HCT116 (cell line): ENCODE measurements at regions not wholly inside any gene's neighbourhood (a gene's known extent, or its start where the extent isn't known, plus 50 kb on each side); places are given as distances from the start of the nearest gene placed in this dataset.

ENCODE experiments used
- ATAC-seq: fragments of 200-7000 bp; cut with Tn5 transposase; 2 replicates; pipeline ENCODE4 v1.9.1; 2020; ENCODE audit warnings: mild to moderate bottlenecking, moderate library complexity
- BruUV-seq: library from RNA; stranded (reverse); fragments of 400-500 nt; replicated peaks from 2 replicates; lab custom pipeline; 2021; lab: Mats Ljungman, UMichigan
- CTCF ChIA-PET: fragments of 300-600 bp; sonication (Branson Sonifier 250); formaldehyde crosslinking; loops from one replicate; lab custom pipeline; 2021; ENCODE audit warnings: antibody characterized with exemption; lab: Charles Lee
- POLR2A ChIA-PET: fragments of 300-600, 350-600 bp; sonication (Branson Sonifier 250); formaldehyde crosslinking; loops from one replicate; lab custom pipeline; 2021; ENCODE audit warnings: antibody characterized with exemption; lab: Charles Lee
- RAD21 ChIA-PET, 2 experiments: fragments of 300-600 bp; sonication (Branson Sonifier 250); formaldehyde crosslinking; loops; one replicate each; lab custom pipeline; 2023; ENCODE audit warnings: low total read pairs in 2 of 2; ENCODE audit not compliant: uncharacterized antibody in 2 of 2, unreplicated experiment in 2 of 2, low non-redundant PET in 1 of 2; lab: Charles Lee
- DNase-seq: peaks from one replicate; pipeline ENCODE4 v3.0.0-alpha.2; 2010; ENCODE audit warnings: low read depth, low spot score
- H2AFZ ChIP-seq: fragments of 200-600 bp; shearing (Covaris generic), sonication (generic); 2 replicates; pipeline ENCODE4 v1.6.1; 2017; ENCODE audit warnings: low read depth, mixed run types, mixed read lengths, antibody characterized with exemption, low read length; ENCODE audit not compliant: poor library complexity, severe bottlenecking
- H3K27ac ChIP-seq: 2 replicates; pipeline ENCODE4 v1.5.1; 2012; ENCODE audit warnings: low read depth, low read length
- H3K27me3 ChIP-seq: fragments of 200-600 bp; sonication (generic); 2 replicates; pipeline ENCODE4 v1.6.1; 2016; ENCODE audit warnings: mixed run types, low read length, mixed read lengths; ENCODE audit not compliant: insufficient read depth
- H3K36me3 ChIP-seq, 2 experiments: fragments of 200-500 bp in 1 of 2; fragments of 200-600 bp in 1 of 2; sonication (Bioruptor generic) in 1 of 2; sonication (generic) in 1 of 2; 2 replicates each; pipeline versions ENCODE4 v1.5.1 to v1.6.1; 2014 to 2016; ENCODE audit warnings: low read length in 2 of 2, inconsistent platforms in 1 of 2, mixed read lengths in 1 of 2, mixed run types in 1 of 2; ENCODE audit not compliant: insufficient read depth in 2 of 2, control insufficient read depth in 1 of 2
- H3K4me1 ChIP-seq, 2 experiments: fragments of 200-600 bp in 1 of 2; sonication (generic) in 1 of 2; 2 replicates each; pipeline versions ENCODE4 v1.5.1 to v1.6.1; 2012 to 2017; ENCODE audit warnings: low read length in 2 of 2, inconsistent platforms in 1 of 2, mild to moderate bottlenecking in 1 of 2, mixed read lengths in 1 of 2, mixed run types in 1 of 2, moderate library complexity in 1 of 2; ENCODE audit not compliant: insufficient read depth in 2 of 2, control insufficient read depth in 1 of 2
- H3K4me2 ChIP-seq: fragments of 200-600 bp; sonication (generic); 2 replicates; pipeline ENCODE4 v1.6.1; 2017; ENCODE audit warnings: mixed run types, low read length, mixed read lengths
- H3K4me3 ChIP-seq, 2 experiments: fragments of 200-600 bp in 1 of 2; sonication (generic) in 1 of 2; replicated peaks in 1 of 2; 2 replicates each; pipeline ENCODE4 v1.5.1; 2011 to 2016; ENCODE audit warnings: low read length in 2 of 2, control low read depth in 1 of 2, low read depth in 1 of 2, mild to moderate bottlenecking in 1 of 2, mixed read lengths in 1 of 2, mixed run types in 1 of 2
- H3K79me2 ChIP-seq: fragments of 200-600 bp; sonication (generic); 2 replicates; pipeline ENCODE4 v1.6.1; 2017; ENCODE audit warnings: mild to moderate bottlenecking, mixed run types, low read length, moderate library complexity, mixed read lengths; ENCODE audit not compliant: insufficient read depth
- H3K9ac ChIP-seq: fragments of 200-600 bp; sonication (generic); 2 replicates; pipeline ENCODE4 v1.6.1; 2016; ENCODE audit warnings: low read length, mixed read lengths
- H3K9me2 ChIP-seq: fragments of 200-600 bp; sonication (generic), shearing (Covaris generic); 2 replicates; pipeline ENCODE4 v1.6.1; 2017; ENCODE audit warnings: mixed run types, mild to moderate bottlenecking, moderate library complexity; ENCODE audit not compliant: insufficient read depth
- H3K9me3 ChIP-seq, 2 experiments: fragments of 200-500 bp in 1 of 2; fragments of 200-600 bp in 1 of 2; sonication (Bioruptor generic) in 1 of 2; sonication (generic) in 1 of 2; 2 replicates each; pipeline ENCODE4 v1.6.1; 2014 to 2017; ENCODE audit warnings: low read length in 2 of 2, mixed read lengths in 2 of 2, inconsistent platforms in 1 of 2, low read depth in 1 of 2, mild to moderate bottlenecking in 1 of 2, mixed run types in 1 of 2, moderate library complexity in 1 of 2; ENCODE audit not compliant: control insufficient read depth in 1 of 2, insufficient read depth in 1 of 2
- H4K20me1 ChIP-seq: fragments of 200-600 bp; sonication (generic), shearing (Covaris generic); 2 replicates; pipeline ENCODE4 v1.6.1; 2017; ENCODE audit warnings: mixed run types, mild to moderate bottlenecking, moderate library complexity; ENCODE audit not compliant: insufficient read depth
- CBX3 ChIP-seq: IDR thresholded peaks from 2 replicates; pipeline ENCODE4 v1.6.1; 2012; ENCODE audit warnings: low read depth
- EGR1 ChIP-seq: IDR thresholded peaks from 2 replicates; pipeline ENCODE4 v1.6.1; 2012; ENCODE audit warnings: low read depth
- ELF1 ChIP-seq: IDR thresholded peaks from 2 replicates; pipeline ENCODE4 v1.6.1; 2012; ENCODE audit warnings: low read depth, borderline replicate concordance
- EZH2 ChIP-seq: fragments of 200-600 bp; sonication (generic); IDR thresholded peaks from 2 replicates; pipeline ENCODE4 v1.6.1; 2017; ENCODE audit warnings: antibody characterized with exemption, mixed run types
- FOSL1 ChIP-seq: IDR thresholded peaks from 2 replicates; pipeline ENCODE4 v1.6.1; 2012; ENCODE audit warnings: low read depth
- SIN3A ChIP-seq: IDR thresholded peaks from 2 replicates; pipeline ENCODE4 v1.6.1; 2012; ENCODE audit warnings: low read depth
- TCF7L2 ChIP-seq: IDR thresholded peaks from 2 replicates; pipeline ENCODE4 v1.7.0; 2011; ENCODE audit warnings: borderline replicate concordance, inconsistent platforms; ENCODE audit not compliant: insufficient read depth, insufficient read length; ENCODE audit errors: extremely low read depth
- YY1 ChIP-seq: IDR thresholded peaks from 2 replicates; pipeline ENCODE4 v1.6.1; 2011; ENCODE audit warnings: low read length, low read depth, moderate library complexity, mild to moderate bottlenecking; ENCODE audit not compliant: insufficient replicate concordance; ENCODE audit errors: extremely low read depth
- ZNF274 ChIP-seq: fragments of 200-500 bp; sonication (Bioruptor generic); IDR thresholded peaks from 2 replicates; pipeline ENCODE4 v1.6.1; 2014; ENCODE audit warnings: mild to moderate bottlenecking, low read depth, low read length, inconsistent platforms
- intact Hi-C: fragments of 100-400 bp; cut with micrococcal nuclease; formaldehyde crosslinking; loops from 2 replicates; pipeline ENCODE4 v1.10.0; 2022
- TF ChIP-seq, protein P1 (sequence below): IDR thresholded peaks from 2 replicates; pipeline ENCODE4 v1.6.1; 2012; ENCODE audit warnings: low read depth
- TF ChIP-seq, protein P2 (sequence below): IDR thresholded peaks from 2 replicates; pipeline ENCODE4 v1.6.1; 2012
- TF ChIP-seq, protein P3 (sequence below), 3 experiments: fragments of 200-600 bp in 1 of 3; sonication (generic) in 1 of 3; IDR thresholded peaks in 2 of 3; conservative IDR thresholded peaks in 1 of 3; 2 replicates each; pipeline ENCODE4 v1.5.1; 2012 to 2017; ENCODE audit warnings: low read depth in 2 of 3, low read length in 2 of 3, antibody characterized with exemption in 1 of 3, borderline replicate concordance in 1 of 3, control low read depth in 1 of 3, mild to moderate bottlenecking in 1 of 3, mixed read lengths in 1 of 3, mixed run types in 1 of 3, moderate library complexity in 1 of 3; ENCODE audit not compliant: insufficient read depth in 1 of 3

DNA sequence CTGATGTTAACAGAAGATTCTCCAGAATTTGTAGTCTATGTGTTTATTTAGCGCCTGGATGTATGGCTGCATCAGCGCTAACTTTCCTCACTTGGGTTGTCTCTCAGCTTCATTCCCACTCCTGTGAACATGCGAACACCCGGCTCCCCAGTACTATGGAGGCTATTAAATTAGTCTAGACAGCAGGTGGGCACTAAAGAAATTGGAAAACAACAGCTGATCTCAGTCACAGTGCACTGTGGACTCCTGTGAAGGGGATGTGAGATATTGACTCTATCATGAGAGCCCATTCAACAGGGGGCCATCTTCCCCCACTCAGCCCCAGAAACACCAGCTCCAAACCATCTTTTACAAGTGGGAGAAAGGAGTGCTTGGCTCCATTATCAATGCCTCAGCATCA, 471.0 kb downstream of the KDM4C start:
- ATAC-seq (no peak), DNase-seq (no peak)
- CTCF ChIA-PET, result no interaction called here
- Histone ChIP-seq H3K79me2 (no peaks in the 10 kb centered on the region), H3K9ac (no peak overlapping the region), H2AFZ (no peak overlapping the region), H3K4me1 (no peaks in the 10 kb centered on the region), H3K9me2 (no peaks in the 10 kb centered on the region), H4K20me1 (no peaks in the 10 kb centered on the region), H3K4me3 (no peak overlapping the region), H3K4me2 (no peak overlapping the region), H3K36me3 (no peaks in the 10 kb centered on the region), H3K27ac (no peak overlapping the region), H3K9me3 (no peaks in the 10 kb centered on the region), H3K27me3 (peaks cover 29% of the 10 kb centered on the region; the same call in 1 of the 2 replicates)
- intact Hi-C loops, result no loop called here
- no TSS peak for BruUV-seq
- POLR2A ChIA-PET, result no interaction called here
- TF ChIP-seq CBX3 (no peak), SIN3A (no peak), ZNF274 (no peak), EZH2 (no peak), EGR1 (no peak), FOSL1 (no peak), YY1 (no peak), TCF7L2 (no peak), ELF1 (no peak)
- TF ChIP-seq, protein P1, sequence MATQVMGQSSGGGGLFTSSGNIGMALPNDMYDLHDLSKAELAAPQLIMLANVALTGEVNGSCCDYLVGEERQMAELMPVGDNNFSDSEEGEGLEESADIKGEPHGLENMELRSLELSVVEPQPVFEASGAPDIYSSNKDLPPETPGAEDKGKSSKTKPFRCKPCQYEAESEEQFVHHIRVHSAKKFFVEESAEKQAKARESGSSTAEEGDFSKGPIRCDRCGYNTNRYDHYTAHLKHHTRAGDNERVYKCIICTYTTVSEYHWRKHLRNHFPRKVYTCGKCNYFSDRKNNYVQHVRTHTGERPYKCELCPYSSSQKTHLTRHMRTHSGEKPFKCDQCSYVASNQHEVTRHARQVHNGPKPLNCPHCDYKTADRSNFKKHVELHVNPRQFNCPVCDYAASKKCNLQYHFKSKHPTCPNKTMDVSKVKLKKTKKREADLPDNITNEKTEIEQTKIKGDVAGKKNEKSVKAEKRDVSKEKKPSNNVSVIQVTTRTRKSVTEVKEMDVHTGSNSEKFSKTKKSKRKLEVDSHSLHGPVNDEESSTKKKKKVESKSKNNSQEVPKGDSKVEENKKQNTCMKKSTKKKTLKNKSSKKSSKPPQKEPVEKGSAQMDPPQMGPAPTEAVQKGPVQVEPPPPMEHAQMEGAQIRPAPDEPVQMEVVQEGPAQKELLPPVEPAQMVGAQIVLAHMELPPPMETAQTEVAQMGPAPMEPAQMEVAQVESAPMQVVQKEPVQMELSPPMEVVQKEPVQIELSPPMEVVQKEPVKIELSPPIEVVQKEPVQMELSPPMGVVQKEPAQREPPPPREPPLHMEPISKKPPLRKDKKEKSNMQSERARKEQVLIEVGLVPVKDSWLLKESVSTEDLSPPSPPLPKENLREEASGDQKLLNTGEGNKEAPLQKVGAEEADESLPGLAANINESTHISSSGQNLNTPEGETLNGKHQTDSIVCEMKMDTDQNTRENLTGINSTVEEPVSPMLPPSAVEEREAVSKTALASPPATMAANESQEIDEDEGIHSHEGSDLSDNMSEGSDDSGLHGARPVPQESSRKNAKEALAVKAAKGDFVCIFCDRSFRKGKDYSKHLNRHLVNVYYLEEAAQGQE, result no peak
- TF ChIP-seq, protein P2, sequence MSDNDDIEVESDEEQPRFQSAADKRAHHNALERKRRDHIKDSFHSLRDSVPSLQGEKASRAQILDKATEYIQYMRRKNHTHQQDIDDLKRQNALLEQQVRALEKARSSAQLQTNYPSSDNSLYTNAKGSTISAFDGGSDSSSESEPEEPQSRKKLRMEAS, result no peak
- TF ChIP-seq, protein P3, sequence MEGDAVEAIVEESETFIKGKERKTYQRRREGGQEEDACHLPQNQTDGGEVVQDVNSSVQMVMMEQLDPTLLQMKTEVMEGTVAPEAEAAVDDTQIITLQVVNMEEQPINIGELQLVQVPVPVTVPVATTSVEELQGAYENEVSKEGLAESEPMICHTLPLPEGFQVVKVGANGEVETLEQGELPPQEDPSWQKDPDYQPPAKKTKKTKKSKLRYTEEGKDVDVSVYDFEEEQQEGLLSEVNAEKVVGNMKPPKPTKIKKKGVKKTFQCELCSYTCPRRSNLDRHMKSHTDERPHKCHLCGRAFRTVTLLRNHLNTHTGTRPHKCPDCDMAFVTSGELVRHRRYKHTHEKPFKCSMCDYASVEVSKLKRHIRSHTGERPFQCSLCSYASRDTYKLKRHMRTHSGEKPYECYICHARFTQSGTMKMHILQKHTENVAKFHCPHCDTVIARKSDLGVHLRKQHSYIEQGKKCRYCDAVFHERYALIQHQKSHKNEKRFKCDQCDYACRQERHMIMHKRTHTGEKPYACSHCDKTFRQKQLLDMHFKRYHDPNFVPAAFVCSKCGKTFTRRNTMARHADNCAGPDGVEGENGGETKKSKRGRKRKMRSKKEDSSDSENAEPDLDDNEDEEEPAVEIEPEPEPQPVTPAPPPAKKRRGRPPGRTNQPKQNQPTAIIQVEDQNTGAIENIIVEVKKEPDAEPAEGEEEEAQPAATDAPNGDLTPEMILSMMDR (IDR thresholded peaks at IDR 0.05 in 2 of 3, conservative IDR thresholded peaks at IDR 0.05 in 1 of 3; ENCODE audit: borderline replicate concordance in 1 of 3, insufficient read depth in 1 of 3, low read depth in 2 of 3, low read length in 2 of 3), result no peak
- RAD21 ChIA-PET, result no interaction called here
